Ovary (tissue), 3 donors: ENCODE measurements at regions not wholly inside any gene's neighbourhood (a gene's known extent, or its start where the extent isn't known, plus 50 kb on each side); places are given as distances from the start of the nearest gene placed in this dataset.
"Not testable (repeated sequence)": the region's sequence is repeated elsewhere in the genome, so short reads cannot be mapped to it uniquely, and the experiment has no call there.

Experiments
- EP300 ChIP-seq: sonication (generic); formaldehyde crosslinking; IDR thresholded peaks from one replicate; pipeline ENCODE4 v1.6.1; 2017; ENCODE audit warnings: antibody characterized with exemption
- TF ChIP-seq, protein P1 (sequence below), 3 donors: fragments of 450-650 bp in 2 of 3; fragments of 200-600 bp in 1 of 3; IDR thresholded peaks; one replicate each; pipeline versions ENCODE4 v1.5.1 to v1.8.0; 2016 to 2022; ENCODE audit warnings: antibody characterized with exemption in 3 of 3, mild to moderate bottlenecking in 1 of 3
- donor health status: DM: no; HTN: no; CAD: no.

DNA sequence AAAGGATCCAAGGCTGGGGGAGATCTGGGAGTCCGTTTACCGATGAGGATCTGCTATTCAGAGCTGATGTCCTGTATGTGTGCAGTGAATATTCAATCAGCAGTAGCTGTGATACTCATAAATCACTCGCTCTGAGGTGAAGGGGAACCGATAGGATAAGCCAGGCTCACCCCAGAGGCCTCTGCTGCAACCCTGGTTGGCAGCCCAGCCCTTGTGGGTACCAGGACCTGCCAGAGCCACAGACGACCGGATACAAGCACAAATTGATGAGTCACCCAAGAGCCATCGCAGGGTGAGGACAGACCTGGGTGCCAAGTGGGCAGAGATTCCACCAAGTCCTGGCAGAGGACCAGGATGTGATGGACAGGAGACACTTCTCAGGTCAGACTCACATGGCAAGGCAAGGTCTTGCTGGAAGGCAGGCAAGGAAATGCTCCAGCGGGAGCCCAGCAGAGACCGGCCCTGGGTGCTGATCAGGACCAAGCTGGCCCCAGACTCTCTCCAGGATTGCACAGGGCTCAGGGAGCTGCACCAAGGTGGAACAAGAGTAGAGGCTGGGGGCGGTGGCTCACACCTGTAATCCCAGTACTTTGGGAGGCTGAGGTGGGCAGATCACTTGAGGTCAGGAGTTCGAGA lies 112.2 kb upstream of the ZNF479 start:
- TF ChIP-seq, protein P1, sequence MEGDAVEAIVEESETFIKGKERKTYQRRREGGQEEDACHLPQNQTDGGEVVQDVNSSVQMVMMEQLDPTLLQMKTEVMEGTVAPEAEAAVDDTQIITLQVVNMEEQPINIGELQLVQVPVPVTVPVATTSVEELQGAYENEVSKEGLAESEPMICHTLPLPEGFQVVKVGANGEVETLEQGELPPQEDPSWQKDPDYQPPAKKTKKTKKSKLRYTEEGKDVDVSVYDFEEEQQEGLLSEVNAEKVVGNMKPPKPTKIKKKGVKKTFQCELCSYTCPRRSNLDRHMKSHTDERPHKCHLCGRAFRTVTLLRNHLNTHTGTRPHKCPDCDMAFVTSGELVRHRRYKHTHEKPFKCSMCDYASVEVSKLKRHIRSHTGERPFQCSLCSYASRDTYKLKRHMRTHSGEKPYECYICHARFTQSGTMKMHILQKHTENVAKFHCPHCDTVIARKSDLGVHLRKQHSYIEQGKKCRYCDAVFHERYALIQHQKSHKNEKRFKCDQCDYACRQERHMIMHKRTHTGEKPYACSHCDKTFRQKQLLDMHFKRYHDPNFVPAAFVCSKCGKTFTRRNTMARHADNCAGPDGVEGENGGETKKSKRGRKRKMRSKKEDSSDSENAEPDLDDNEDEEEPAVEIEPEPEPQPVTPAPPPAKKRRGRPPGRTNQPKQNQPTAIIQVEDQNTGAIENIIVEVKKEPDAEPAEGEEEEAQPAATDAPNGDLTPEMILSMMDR (IDR thresholded peaks at IDR 0.05): not testable (repeated sequence)
- not testable (repeated sequence) for TF ChIP-seq EP300
